HG03175 (cell line): ENCODE measurements at regions not wholly inside any gene's neighbourhood (a gene's known extent, or its start where the extent isn't known, plus 50 kb on each side); places are given as distances from the start of the nearest gene placed in this dataset.

Experiments
- ATAC-seq: cut with Tn5 transposase; IDR thresholded peaks from one replicate; pipeline ENCODE4 v1.9.1; 2021; ENCODE audit warnings: mild to moderate bottlenecking, moderate library complexity; ENCODE audit not compliant: unreplicated experiment

- ATAC-seq: no peak
Measured at GRCh38 chr2:45180779-45181178, 171.5 kb upstream of the SIX2 start.

- no peak for ATAC-seq
Measured at GRCh38 chr2:45180033-45180746, 170.9 kb upstream of the SIX2 start.

GRCh38 chr2:45178854-45179253, 169.6 kb upstream of the SIX2 start:
- no peak for ATAC-seq

DNA sequence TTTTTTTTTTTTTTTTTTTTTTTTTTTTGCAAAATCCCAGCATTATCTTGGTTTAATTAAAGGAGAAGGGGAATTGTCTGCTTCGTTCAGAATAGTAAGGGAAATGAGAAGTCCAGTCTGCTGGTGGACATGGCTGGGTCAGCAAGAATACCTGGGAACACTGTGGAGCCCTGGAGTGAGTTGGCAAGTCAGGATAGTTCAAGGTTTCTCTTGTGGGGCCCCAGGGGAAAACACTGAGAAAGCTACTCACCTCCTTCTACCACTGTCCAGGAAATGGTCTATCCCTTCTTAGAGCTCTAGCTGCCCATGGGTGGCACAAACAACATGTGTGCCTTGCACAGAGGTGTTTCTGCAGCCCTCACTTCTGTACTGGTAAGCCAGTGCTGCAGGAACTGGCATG, 169.1 kb upstream of the SIX2 start:
- no peak for ATAC-seq

- no peak for ATAC-seq
Measured at GRCh38 chr2:45177870-45178269, 168.6 kb upstream of the SIX2 start.

GRCh38 chr2:45176390-45176789, 167.1 kb upstream of the SIX2 start:
- no peak for ATAC-seq

GRCh38 chr2:45173513-45173912, 164.3 kb upstream of the SIX2 start:
- no peak for ATAC-seq

DNA sequence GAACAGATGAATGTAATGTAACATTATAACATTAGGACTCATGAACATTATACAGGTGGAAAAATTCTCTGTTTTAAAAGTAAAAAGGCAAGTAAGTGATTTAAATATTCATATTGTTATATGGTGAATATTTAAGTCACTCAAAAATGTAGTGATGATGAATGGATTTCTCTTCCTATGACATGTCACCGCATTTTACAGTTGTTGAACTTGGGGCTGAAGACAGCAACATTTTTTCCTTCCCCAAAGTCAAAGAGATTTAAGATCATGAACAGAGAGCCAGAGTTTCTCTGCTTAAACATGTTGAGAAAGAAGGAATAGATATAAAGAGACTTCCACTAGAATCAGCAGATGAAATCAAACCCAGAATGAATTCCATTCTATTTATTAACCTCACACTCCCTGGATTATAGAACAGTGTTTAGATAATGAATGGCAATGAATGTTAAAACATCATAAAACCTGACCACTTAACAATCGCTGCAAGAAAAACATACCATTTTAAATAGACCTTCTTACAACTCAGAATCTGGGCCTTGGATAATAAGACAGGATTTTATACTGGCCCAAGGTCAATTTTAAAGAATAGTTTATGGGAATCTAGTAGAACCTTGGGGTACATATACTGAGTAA, 163.6 kb upstream of the SIX2 start:
- no peak for ATAC-seq

DNA sequence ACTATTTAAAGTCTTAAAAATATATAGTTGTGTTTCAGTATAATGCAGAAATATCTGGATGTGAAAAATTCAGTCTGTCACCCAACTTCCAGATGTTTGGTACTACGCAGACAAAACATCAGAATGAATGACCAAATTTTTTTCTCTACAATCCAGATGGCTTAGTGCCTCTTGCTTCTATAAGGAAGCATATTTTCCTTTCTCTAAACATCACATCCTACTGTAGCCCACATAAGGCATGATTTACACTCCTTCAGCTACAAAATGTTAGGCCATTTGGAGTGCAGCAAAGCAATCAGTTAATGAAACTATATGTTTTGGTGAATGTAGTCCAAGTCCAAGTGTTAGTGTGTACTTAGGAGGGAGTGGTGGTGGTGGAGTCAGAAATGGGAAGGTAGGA, 162.9 kb upstream of the SIX2 start:
- ATAC-seq: no peak

DNA sequence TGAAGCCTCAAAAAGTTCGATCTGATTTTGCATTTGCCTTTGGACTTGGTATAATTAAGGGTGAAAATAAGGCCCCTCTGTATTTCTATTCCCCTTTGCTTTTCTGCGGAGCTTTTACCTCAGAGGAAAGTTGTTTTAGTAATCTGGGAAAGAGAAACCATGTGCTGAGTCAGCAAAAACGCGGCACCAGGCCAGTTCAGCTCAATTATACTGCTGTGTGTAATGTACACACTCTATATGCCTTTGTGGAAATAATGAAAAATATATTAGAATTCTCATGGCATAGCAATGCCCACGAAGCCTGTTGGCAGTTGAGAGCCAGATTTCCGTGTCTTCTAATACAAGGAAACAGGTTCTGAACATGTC, 161.9 kb upstream of the SIX2 start:
- no peak for ATAC-seq

DNA sequence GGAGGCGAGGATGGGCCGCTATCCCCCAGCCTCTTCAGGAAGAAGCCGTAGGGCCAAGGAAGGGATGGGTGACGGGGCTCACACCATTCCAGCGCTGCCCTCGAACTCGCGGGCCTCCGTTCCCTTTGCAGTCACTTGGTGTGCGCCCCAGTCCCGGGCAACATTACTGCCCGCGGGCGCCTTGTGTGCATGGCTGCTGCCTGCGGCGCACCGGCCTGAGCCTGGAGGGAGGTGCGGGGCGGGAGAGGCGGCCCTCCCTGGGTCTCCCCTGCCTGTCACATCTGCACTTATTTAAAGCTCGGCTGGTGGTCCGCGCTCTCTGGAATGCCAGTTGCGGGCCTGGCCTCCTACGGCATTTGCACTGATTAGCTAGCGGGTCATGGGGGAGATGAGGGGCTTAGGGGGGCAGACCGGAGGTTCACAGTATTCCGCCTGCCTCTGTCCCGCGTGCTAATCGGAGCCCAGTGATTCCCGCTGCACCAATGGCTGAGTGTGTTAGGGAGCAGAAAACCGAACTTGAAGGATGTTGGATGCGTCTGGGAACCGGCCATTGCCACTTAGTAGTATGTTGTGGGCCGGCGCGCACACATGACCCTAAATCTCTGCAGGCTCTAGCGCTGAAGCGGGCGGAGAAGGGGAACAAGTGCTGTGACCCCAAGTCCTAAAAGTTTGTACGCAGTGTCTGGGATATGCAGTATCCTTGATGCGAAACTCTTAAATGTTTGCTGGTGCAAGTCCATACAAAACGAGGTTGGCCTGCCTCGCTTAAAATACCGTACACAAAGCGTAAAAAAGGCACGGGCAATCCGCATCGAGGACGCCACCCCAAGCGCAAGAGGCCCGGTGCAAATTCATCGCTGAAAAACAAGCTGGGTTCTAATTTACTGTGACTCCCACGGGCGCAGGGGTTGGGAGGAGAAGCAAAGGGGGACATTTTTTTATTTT, 161.2 kb upstream of the SIX2 start:
- ATAC-seq: no peak

- ATAC-seq: no peak
Measured at GRCh38 chr2:45169339-45170190, 160.3 kb upstream of the SIX2 start.

GRCh38 chr2:45168711-45169338, 159.6 kb upstream of the SIX2 start:
- no peak for ATAC-seq

- no peak for ATAC-seq
Measured at GRCh38 chr2:45167920-45168629, 158.8 kb upstream of the SIX2 start.

GRCh38 chr2:45166229-45166890, 157.1 kb upstream of the SIX2 start:
- no peak for ATAC-seq

DNA sequence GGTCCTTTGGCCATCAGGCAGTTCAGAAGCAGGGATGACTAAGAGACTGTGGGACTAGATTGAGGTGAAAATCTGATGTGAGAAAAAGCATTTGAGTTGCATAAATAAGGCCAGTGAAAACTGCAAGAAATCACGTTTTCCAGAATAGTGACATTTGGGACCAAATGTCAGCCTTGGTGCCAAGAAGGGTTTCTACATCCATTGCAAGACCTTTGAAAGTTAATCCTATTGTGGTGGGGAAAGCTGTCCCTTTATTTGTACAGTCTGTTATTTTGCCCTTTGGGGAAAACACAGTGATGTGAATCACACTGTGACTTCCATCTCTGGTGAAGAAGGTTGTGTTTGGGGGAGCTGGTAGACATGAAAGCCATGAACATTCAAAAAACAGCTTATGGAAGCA, 153.5 kb upstream of the SIX2 start:
- no peak for ATAC-seq

GRCh38 chr2:45156605-45157004, 147.4 kb upstream of the SIX2 start:
- ATAC-seq: no peak

DNA sequence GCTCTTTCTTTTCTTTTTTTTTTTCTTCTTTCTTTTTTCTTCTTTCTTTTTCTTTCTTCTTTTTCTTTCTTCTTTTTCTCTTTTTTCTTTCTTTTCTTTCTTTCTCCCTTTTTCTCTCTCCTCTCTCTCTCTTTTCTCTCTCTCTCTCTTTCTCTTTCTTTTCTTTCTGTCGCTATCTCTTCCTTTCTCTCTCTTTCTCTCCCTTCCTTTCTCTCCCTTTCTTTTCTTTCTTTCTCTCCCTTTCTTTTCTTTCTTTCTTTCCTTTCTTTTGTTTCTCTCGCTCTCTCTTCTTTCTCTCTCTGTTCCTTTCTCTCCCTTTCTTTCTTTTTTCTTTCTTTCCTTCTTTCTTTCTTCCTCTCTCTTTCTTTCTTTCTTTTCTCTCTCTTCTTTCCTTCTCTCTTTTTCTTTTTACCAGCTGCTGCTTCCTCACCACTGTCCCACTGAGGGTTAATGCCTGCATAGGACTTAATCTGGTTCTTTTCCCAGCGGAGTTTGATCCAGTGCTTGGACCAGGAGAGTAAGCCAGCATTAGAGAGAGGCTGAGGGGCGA, 145.4 kb upstream of the SIX2 start:
- no peak for ATAC-seq

DNA sequence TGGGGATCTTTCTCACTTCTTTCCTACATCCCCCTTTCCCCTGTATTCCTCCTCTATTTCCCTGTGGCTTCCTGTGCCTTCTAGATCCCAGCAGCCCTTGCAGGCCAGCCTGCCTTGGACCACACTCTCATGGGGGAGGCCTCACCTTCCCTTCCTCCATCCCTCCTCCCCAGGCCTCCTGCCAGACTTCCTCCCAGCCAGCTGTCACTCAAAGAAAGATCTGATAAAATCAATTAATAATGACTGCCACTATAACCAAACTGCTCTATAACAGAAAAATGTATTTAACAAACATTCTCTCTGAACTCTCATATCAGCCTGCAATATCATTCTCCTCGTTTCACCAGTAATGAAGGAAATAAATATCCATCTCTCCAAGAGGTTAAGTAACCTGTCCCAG, 144.9 kb upstream of the SIX2 start:
- no peak for ATAC-seq
